Hepatic stellate cell (primary cell): ENCODE measurements at regions not wholly inside any gene's neighbourhood (a gene's known extent, or its start where the extent isn't known, plus 50 kb on each side); places are given as distances from the start of the nearest gene placed in this dataset.

Experiments
- DNase-seq: peaks from one replicate; pipeline ENCODE4 v3.0.0; 2011; ENCODE audit warnings: low spot score

GRCh38 chr3:14336749-14337598 lies 65.4 kb upstream of the SLC6A6 start:
- DNase-seq = no peak

GRCh38 chr3:14337828-14338227 lies 64.6 kb upstream of the SLC6A6 start:
- no peak for DNase-seq

GRCh38 chr3:14338242-14338641 lies 64.2 kb upstream of the SLC6A6 start:
- no peak for DNase-seq

DNA sequence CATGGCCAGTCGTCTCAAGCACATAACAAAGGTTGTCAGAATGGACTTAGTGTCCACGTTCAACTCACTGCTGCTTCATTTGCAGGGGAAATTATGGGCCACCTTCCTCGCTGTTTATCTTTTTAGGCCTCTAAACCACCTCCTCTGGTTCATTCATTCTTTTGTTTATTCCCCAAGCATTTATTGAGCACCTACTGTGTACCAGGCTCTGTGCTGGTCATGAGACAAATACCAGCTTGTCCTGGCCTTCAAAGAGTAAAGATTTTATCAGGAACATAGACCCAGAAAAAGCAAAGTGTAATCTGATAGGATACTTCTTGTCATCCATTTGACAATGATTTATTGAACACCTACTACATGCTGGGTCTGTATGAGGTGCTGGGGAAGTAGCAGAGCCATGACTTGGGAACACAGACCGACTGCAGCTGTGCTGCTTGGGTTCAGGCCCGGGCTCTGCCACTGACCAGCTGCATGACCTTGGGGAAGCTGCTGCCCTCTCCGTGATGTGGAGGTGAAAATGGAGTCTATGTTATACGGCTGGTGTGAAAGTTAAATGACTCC lies 63.4 kb upstream of the SLC6A6 start:
- no peak for DNase-seq

DNA sequence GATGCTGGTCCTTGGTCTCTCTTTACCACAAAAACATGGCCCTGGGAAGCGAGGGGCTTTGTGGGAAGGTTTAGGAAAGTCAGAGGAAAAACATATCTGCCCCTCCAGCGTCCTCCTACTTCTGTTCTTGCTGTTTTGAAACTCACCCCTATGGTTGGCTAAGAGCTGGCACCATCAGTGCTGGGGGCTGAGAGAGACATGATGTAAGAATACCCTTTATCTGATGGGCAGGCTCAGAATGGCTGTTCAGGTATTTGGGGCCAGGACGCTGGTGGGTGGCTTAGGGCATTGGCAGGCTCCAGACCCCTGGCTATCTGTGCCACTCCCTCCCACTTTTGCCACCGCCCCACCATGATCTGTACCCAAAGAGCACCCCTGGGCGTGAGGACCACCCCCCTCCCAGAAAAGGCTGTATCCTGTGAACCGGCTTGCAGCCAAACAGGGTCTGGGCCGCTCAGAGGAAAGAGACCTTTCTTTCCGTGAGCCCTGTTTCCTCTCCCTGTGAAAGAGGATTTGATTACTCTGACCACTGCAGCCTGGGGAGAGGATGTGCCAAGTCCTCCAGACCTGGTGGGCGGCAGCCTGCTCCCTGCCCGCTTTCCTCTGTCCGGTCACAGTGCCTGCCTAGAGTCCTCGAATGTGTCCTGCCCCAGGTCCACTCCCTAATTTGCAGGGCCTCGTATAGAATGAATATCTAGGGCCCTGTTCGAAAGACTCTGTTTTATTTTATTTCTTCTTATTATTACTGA lies 61.3 kb upstream of the SLC6A6 start:
- no peak for DNase-seq

GRCh38 chr3:14343338-14344112 lies 58.9 kb upstream of the SLC6A6 start:
- DNase-seq = no peak

- no peak for DNase-seq
These were observed 58.1 kb upstream of the SLC6A6 start for GRCh38 chr3:14344351-14344750.

DNA sequence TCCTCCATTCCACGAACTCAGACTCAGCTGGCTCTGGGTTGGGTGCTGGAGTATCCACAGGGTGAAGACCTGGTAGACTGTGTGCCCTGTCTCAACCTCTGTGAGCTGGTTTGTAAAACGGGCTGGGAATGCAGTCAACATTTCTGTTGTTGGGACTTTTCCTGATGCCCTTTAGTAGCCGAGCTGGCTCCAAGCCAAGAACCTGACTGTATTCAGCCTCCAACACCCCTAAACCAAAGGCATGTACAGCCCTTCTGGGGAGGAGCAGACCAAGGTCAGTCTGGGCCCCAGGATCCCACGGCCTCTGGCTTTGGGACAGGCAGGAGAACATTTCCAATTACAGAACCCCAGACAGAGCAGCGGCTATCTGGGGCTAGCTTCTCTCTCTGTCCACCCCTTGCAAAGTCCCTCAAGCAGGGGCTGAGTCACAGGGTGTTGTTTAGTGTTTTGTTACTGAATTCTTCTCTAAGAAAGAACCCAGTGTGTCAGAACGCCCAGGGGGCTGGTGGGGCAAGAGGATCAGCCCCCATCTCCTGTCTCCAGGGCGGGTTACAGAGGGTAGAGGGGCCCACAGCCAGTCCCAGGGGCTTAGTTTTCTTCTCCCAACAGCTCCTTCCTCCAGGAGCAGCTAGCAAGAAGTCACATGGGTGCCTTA lies 56.8 kb upstream of the SLC6A6 start:
- peak; percentile 66 for DNase-seq

DNA sequence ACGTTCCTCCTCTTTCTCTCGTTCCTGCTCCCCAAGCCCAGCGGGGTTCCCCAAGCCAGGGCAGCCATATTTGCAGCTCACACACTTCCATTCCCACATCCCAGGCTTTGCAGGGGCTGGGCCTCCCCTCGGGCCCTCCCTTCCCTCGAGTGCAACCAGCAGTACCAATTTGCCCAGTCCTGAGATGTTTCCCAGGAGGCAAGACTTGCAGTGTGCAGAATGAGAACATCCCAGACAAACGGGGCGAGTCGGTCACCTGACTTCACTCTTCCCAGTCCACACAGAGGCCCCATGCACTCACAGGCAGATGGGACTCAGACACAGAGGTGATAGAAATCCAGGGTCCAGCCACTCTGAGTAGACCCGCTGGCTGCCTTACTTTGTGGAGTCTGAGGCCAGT lies 56.2 kb upstream of the SLC6A6 start:
- no peak for DNase-seq

GRCh38 chr3:14346642-14347041 lies 55.8 kb upstream of the SLC6A6 start:
- no peak for DNase-seq

GRCh38 chr3:14347110-14347509 lies 55.3 kb upstream of the SLC6A6 start:
- no peak for DNase-seq

- DNase-seq = no peak
These were observed 50.8 kb upstream of the SLC6A6 start for GRCh38 chr3:14351617-14352001.

GRCh38 chr3:14352002-14352627 lies 50.3 kb upstream of the SLC6A6 start:
- DNase-seq = no peak
